Activated T-cell treated with anti-CD3 and anti-CD28 coated beads for 48 hours (primary cell): ENCODE measurements at regions not wholly inside any gene's neighbourhood (a gene's known extent, or its start where the extent isn't known, plus 50 kb on each side); places are given as distances from the start of the nearest gene placed in this dataset.

Source experiments
- DNase-seq: peaks from one replicate; pipeline ENCODE4 v3.0.0-alpha.2; 2020; ENCODE audit warnings: low read depth

- DNase-seq: no peak
These were observed 604.8 kb upstream of the SEL1L start for GRCh38 chr14:82138431-82138830.

- no peak for DNase-seq
These were observed 613.2 kb upstream of the SEL1L start for GRCh38 chr14:82146846-82147245.

GRCh38 chr14:82153689-82154088, 620.0 kb upstream of the SEL1L start:
- no peak for DNase-seq

GRCh38 chr14:82159624-82160023, 626.0 kb upstream of the SEL1L start:
- DNase-seq: no peak

- no peak for DNase-seq
These were observed 646.5 kb upstream of the SEL1L start for GRCh38 chr14:82180139-82180538.

- no peak for DNase-seq
These were observed 649.0 kb upstream of the SEL1L start for GRCh38 chr14:82182646-82183045.

- no peak for DNase-seq
These were observed 657.1 kb upstream of the SEL1L start for GRCh38 chr14:82190742-82191141.

- DNase-seq: no peak
These were observed 658.7 kb upstream of the SEL1L start for GRCh38 chr14:82192387-82192786.

GRCh38 chr14:82223276-82223675, 689.6 kb upstream of the SEL1L start:
- DNase-seq: no peak

GRCh38 chr14:82224610-82225009, 691.0 kb upstream of the SEL1L start:
- no peak for DNase-seq

GRCh38 chr14:82230748-82231147, 697.1 kb upstream of the SEL1L start:
- DNase-seq: no peak

GRCh38 chr14:82238649-82239048, 705.0 kb upstream of the SEL1L start:
- no peak for DNase-seq

GRCh38 chr14:82239223-82239622, 705.6 kb upstream of the SEL1L start:
- no peak for DNase-seq

- no peak for DNase-seq
These were observed 711.1 kb upstream of the SEL1L start for GRCh38 chr14:82244791-82245190.

- DNase-seq: no peak
These were observed 717.8 kb upstream of the SEL1L start for GRCh38 chr14:82251494-82251893.

GRCh38 chr14:82270286-82270685, 736.6 kb upstream of the SEL1L start:
- no peak for DNase-seq

GRCh38 chr14:82298811-82299210, 765.2 kb upstream of the SEL1L start:
- no peak for DNase-seq

- no peak for DNase-seq
These were observed 775.5 kb upstream of the SEL1L start for GRCh38 chr14:82309199-82309598.

- DNase-seq: no peak
These were observed 780.2 kb upstream of the SEL1L start for GRCh38 chr14:82313889-82314288.

GRCh38 chr14:82328442-82328841, 794.8 kb upstream of the SEL1L start:
- DNase-seq: no peak

GRCh38 chr14:82341261-82341810, 807.7 kb upstream of the SEL1L start:
- DNase-seq: no peak

- no peak for DNase-seq
These were observed 808.9 kb upstream of the SEL1L start for GRCh38 chr14:82342596-82342995.

GRCh38 chr14:82345184-82345583, 811.5 kb upstream of the SEL1L start:
- DNase-seq: no peak

GRCh38 chr14:82354126-82354525, 820.5 kb upstream of the SEL1L start:
- no peak for DNase-seq

- no peak for DNase-seq
These were observed 825.5 kb upstream of the SEL1L start for GRCh38 chr14:82359201-82359600.
